GM12878 (cell line): ENCODE measurements at regions not wholly inside any gene's neighbourhood (a gene's known extent, or its start where the extent isn't known, plus 50 kb on each side); places are given as distances from the start of the nearest gene placed in this dataset.

Experiments used
- ATAC-seq: fragments of 200-7000 bp; cut with Tn5 transposase; 3 replicates; pipeline ENCODE4 v1.9.1; 2020; ENCODE audit warnings: mild to moderate bottlenecking, moderate library complexity
- BruUV-seq: library from RNA; stranded (reverse); fragments of 400-500 nt; replicated peaks from 2 replicates; lab custom pipeline; 2021; lab: Mats Ljungman, UMichigan
- CTCF ChIA-PET: fragments of 300-600 bp; sonication (Branson Sonifier 250); formaldehyde crosslinking; extraction: SDS; loops from one replicate; lab custom pipeline; 2021; ENCODE audit warnings: inconsistent platforms; lab: Yijun Ruan, JAX
- POLR2A ChIA-PET: fragments of 350-600 bp; formaldehyde crosslinking; extraction: SDS; loops from one replicate; lab custom pipeline; 2021; ENCODE audit warnings: inconsistent platforms; lab: Charles Lee
- RAD21 ChIA-PET: fragments of 300-600 bp; sonication (Branson Sonifier 250); formaldehyde crosslinking; loops from one replicate; lab custom pipeline; 2023; ENCODE audit warnings: antibody characterized with exemption; ENCODE audit not compliant: unreplicated experiment; lab: Charles Lee
- SMC1A ChIA-PET: fragments of 300-600 bp; sonication (Branson Sonifier 250); formaldehyde crosslinking; loops from one replicate; lab custom pipeline; 2023; ENCODE audit not compliant: unreplicated experiment, uncharacterized antibody; lab: Charles Lee
- DNase-seq: peaks from one replicate; pipeline ENCODE4 v3.0.0-alpha.2; 2011; ENCODE audit warnings: low read depth, low spot score
- FAIRE-seq: peaks from 3 replicates; lab custom pipeline; 2011; peaks lifted over from hg19 to GRCh38; lab: Jason Lieb, UNC
- H2AFZ ChIP-seq: 2 replicates; pipeline ENCODE4 v1.6.0; 2011; ENCODE audit warnings: low read depth, low read length, control low read depth; ENCODE audit not compliant: control insufficient read depth
- H3K27ac ChIP-seq: 2 replicates; pipeline ENCODE4 v1.5.1; 2011; ENCODE audit warnings: control low read depth; ENCODE audit not compliant: control insufficient read depth, insufficient read depth
- H3K27me3 ChIP-seq, 2 experiments: replicated peaks in 1 of 2; 2 replicates each; pipeline versions ENCODE4 v1.6.0 to v1.6.1; 2011; ENCODE audit warnings: low read length in 1 of 2; ENCODE audit not compliant: control insufficient read depth in 2 of 2, insufficient read depth in 2 of 2
- H3K36me3 ChIP-seq, 2 experiments: 2 replicates each; pipeline ENCODE4 v1.5.1; 2011; ENCODE audit warnings: low read length in 1 of 2; ENCODE audit not compliant: control insufficient read depth in 2 of 2, insufficient read depth in 2 of 2
- H3K4me1 ChIP-seq: 2 replicates; pipeline ENCODE4 v1.6.1; 2011; ENCODE audit warnings: mild to moderate bottlenecking, low read length, moderate library complexity, mixed read lengths; ENCODE audit not compliant: control insufficient read depth, insufficient read depth
- H3K4me2 ChIP-seq: 2 replicates; pipeline ENCODE4 v1.6.0; 2011; ENCODE audit warnings: control low read depth; ENCODE audit not compliant: control insufficient read depth, insufficient read depth
- H3K4me3 ChIP-seq: fragments of 200-600 bp; sonication (generic); 2 replicates; pipeline ENCODE4 v1.5.1; 2016
- H3K79me2 ChIP-seq: 2 replicates; pipeline ENCODE4 v1.6.0; 2011; ENCODE audit warnings: low read length; ENCODE audit not compliant: control insufficient read depth, insufficient read depth
- H3K9ac ChIP-seq: 2 replicates; pipeline ENCODE4 v1.8.0; 2011; ENCODE audit warnings: low read length, control low read depth, mixed read lengths; ENCODE audit not compliant: control insufficient read depth, insufficient read depth
- H3K9me3 ChIP-seq: replicated peaks from 3 replicates; pipeline ENCODE4 v1.5.1; 2011; ENCODE audit warnings: mild to moderate bottlenecking, low read length; ENCODE audit not compliant: control insufficient read depth, insufficient read depth
- H4K20me1 ChIP-seq: 2 replicates; pipeline ENCODE4 v1.6.0; 2011; ENCODE audit not compliant: control insufficient read depth, insufficient read depth
- BACH1 ChIP-seq: fragments of 450-650 bp; IDR thresholded peaks from 2 replicates; pipeline ENCODE4 v1.6.1; 2017; ENCODE audit warnings: mild to moderate bottlenecking, borderline replicate concordance
- BMI1 ChIP-seq: fragments of 450-650 bp; IDR thresholded peaks from 2 replicates; pipeline ENCODE4 v1.6.1; 2016; ENCODE audit warnings: mild to moderate bottlenecking, moderate library complexity, borderline replicate concordance
- E2F8 ChIP-seq: fragments of 450-650 bp; IDR thresholded peaks from 2 replicates; pipeline ENCODE4 v1.6.1; 2018; ENCODE audit warnings: mild to moderate bottlenecking, low read depth, moderate library complexity; ENCODE audit not compliant: partially characterized antibody
- GATAD2B ChIP-seq: fragments of 450-650 bp; conservative IDR thresholded peaks from 2 replicates; pipeline ENCODE4 v1.6.1; 2017; ENCODE audit warnings: low read depth, mild to moderate bottlenecking, moderate library complexity
- HDAC2 ChIP-seq: fragments of 200-600 bp; sonication (generic); IDR thresholded peaks from 2 replicates; pipeline ENCODE4 v1.6.1; 2017
- IKZF1 ChIP-seq: fragments of 450-650 bp; conservative IDR thresholded peaks from 2 replicates; pipeline ENCODE4 v1.6.1; 2017; ENCODE audit warnings: antibody characterized with exemption, mild to moderate bottlenecking
- IRF4 ChIP-seq: IDR thresholded peaks from 2 replicates; pipeline ENCODE4 v1.6.1; 2011; ENCODE audit warnings: low read depth, low read length
- KAT2A ChIP-seq: conservative IDR thresholded peaks from 2 replicates; pipeline ENCODE4 v1.6.1; 2011; ENCODE audit warnings: low read depth, low read length; ENCODE audit not compliant: control insufficient read depth
- KDM1A ChIP-seq: fragments of 200-600 bp; sonication (generic); IDR thresholded peaks from 2 replicates; pipeline ENCODE4 v1.6.1; 2016; ENCODE audit warnings: borderline replicate concordance
- MXI1 ChIP-seq: fragments of 150-350 bp; IDR thresholded peaks from 2 replicates; pipeline ENCODE4 v1.6.1; 2011; ENCODE audit warnings: low read depth, mild to moderate bottlenecking, inconsistent platforms, low read length, improper control_type of control experiment
- POLR2AphosphoS5 ChIP-seq: IDR thresholded peaks from 2 replicates; pipeline ENCODE4 v1.6.1; 2011; ENCODE audit warnings: mild to moderate bottlenecking, low read length, inconsistent platforms
- RBBP5 ChIP-seq: fragments of 200-600 bp; sonication (generic); conservative IDR thresholded peaks from 2 replicates; pipeline ENCODE4 v1.6.1; 2016
- RCOR1 ChIP-seq: conservative IDR thresholded peaks from 2 replicates; pipeline ENCODE4 v1.6.1; 2012; ENCODE audit warnings: low read depth, low read length, improper control_type of control experiment
- SMC3 ChIP-seq: IDR thresholded peaks from 2 replicates; pipeline ENCODE4 v1.6.1; 2011; ENCODE audit warnings: low read length, improper control_type of control experiment, borderline replicate concordance
- TCF3 ChIP-seq: IDR thresholded peaks from 2 replicates; pipeline ENCODE4 v1.6.1; 2012; ENCODE audit warnings: low read depth, mild to moderate bottlenecking, low read length, borderline replicate concordance; ENCODE audit not compliant: insufficient read depth
- ZNF274 ChIP-seq: IDR thresholded peaks from one replicate; pipeline ENCODE4 v1.8.0; 2011; ENCODE audit not compliant: insufficient read length, insufficient read depth
- ZNF687 ChIP-seq: fragments of 450-650 bp; IDR thresholded peaks from 2 replicates; pipeline ENCODE4 v1.6.1; 2017; ENCODE audit warnings: mild to moderate bottlenecking, moderate library complexity
- WGBS: methylation state at CpG from one replicate; pipeline ENCODE4 v1.1.6; 2016; ENCODE audit warnings: low lambda C conversion rate; ENCODE audit not compliant: insufficient replicate concordance, insufficient coverage; ENCODE audit errors: missing lambda C conversion rate; 5-methylcytosine and 5-hydroxymethylcytosine counted together
- in situ Hi-C: fragments of 300-500 bp; cut with MboI; formaldehyde crosslinking; loops from 9 replicates; pipeline ENCODE4 v1.14.3; 2018; ENCODE audit warnings: mixed read lengths
- intact Hi-C: fragments of 100-400 bp; cut with micrococcal nuclease; formaldehyde crosslinking; loops from one replicate; pipeline ENCODE4 v1.14.2; 2022; ENCODE audit not compliant: unreplicated experiment

GRCh38 chr1:182185842-182186756 lies 124.6 kb upstream of the ZNF648 start:
- FAIRE-seq (no peak), DNase-seq (no peak), ATAC-seq (no peak)
- POLR2A ChIA-PET: no interaction called here
- BruUV-seq: no TSS peak
- H4K20me1 ChIP-seq: no peaks in the 10 kb centered on the region
- no peaks in the 10 kb centered on the region for H3K79me2 ChIP-seq
- no peak overlapping the region for H3K27ac ChIP-seq
- H3K36me3 ChIP-seq: no peaks in the 10 kb centered on the region
- 0% methylated on average over 2 of the region's 2 CpGs for WGBS
- in situ Hi-C loops (no loop called here), intact Hi-C loops (no loop called here)
- H3K9me3 ChIP-seq: no peaks in the 10 kb centered on the region
- H2AFZ ChIP-seq: no peak overlapping the region
- RAD21 ChIA-PET: no interaction called here
- no peaks in the 10 kb centered on the region for H3K27me3 ChIP-seq
- no peak overlapping the region for H3K4me3 ChIP-seq
- SMC1A ChIA-PET: interaction anchor here (0.9 to 5.1 kb wide), 3 partner anchors 39 to 43 kb away, joined by 3 to 29 read pairs (median 6); no protein-coding TSS in a partner anchor
- CTCF ChIA-PET: interaction anchor here (1.1 to 2.4 kb wide), 3 partner anchors 10 to 43 kb away, joined by 4 to 18 read pairs (median 5); no protein-coding TSS in a partner anchor
- H3K4me2 ChIP-seq: no peak overlapping the region
- no peak overlapping the region for H3K9ac ChIP-seq
- no peaks in the 10 kb centered on the region for H3K4me1 ChIP-seq
- TF ChIP-seq IRF4 (no peak), IKZF1 (no peak), TCF3 (no peak), BACH1 (no peak), ZNF687 (no peak), MXI1 (no peak), HDAC2 (no peak), BMI1 (no peak), SMC3 (no peak), E2F8 (no peak), RCOR1 (no peak), ZNF274 (no peak), KDM1A (no peak), GATAD2B (no peak), KAT2A (no peak), RBBP5 (no peak), POLR2AphosphoS5 (no peak)
